ENCODE measurements at regions not wholly inside any gene's neighbourhood (a gene's known extent, or its start where the extent isn't known, plus 50 kb on each side); places are given as distances from the start of the nearest gene placed in this dataset.
"Not testable (repeated sequence)": the region's sequence is repeated elsewhere in the genome, so short reads cannot be mapped to it uniquely, and the experiment has no call there.

DNA sequence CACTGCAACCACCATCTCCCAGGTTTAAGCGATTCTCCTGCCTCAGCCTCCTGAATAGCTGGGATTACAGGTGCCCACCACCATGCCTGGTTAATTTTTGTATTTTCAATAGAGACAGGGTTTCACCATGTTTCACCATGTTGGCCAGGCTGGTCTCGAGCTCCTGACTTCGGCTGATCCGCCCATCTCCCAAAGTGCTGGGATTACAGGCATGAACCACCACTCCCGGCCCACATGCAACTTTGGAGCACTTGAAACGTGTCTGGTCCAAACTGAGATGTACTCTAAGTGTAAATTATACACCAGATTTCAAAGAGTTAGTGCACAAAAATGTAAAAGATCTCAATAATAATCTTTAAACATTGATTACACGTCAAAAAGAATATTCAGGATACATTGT lies 154.1 kb downstream of the RGS9 start:
- not testable (repeated sequence) for TF ChIP-seq POLR2A (IDR thresholded peaks at IDR 0.05)
- TF ChIP-seq, protein P1, sequence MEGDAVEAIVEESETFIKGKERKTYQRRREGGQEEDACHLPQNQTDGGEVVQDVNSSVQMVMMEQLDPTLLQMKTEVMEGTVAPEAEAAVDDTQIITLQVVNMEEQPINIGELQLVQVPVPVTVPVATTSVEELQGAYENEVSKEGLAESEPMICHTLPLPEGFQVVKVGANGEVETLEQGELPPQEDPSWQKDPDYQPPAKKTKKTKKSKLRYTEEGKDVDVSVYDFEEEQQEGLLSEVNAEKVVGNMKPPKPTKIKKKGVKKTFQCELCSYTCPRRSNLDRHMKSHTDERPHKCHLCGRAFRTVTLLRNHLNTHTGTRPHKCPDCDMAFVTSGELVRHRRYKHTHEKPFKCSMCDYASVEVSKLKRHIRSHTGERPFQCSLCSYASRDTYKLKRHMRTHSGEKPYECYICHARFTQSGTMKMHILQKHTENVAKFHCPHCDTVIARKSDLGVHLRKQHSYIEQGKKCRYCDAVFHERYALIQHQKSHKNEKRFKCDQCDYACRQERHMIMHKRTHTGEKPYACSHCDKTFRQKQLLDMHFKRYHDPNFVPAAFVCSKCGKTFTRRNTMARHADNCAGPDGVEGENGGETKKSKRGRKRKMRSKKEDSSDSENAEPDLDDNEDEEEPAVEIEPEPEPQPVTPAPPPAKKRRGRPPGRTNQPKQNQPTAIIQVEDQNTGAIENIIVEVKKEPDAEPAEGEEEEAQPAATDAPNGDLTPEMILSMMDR (IDR thresholded peaks at IDR 0.05): not testable (repeated sequence)

All from vagina (tissue), 2 donors.